T47D (cell line): ENCODE measurements at regions not wholly inside any gene's neighbourhood (a gene's known extent, or its start where the extent isn't known, plus 50 kb on each side); places are given as distances from the start of the nearest gene placed in this dataset.
A peak's percentile ranks its signal among the peaks of the same experiment; 100 is the strongest.
"Not testable (repeated sequence)": the region's sequence is repeated elsewhere in the genome, so short reads cannot be mapped to it uniquely, and the experiment has no call there.

Experiments
- DNase-seq, 2 experiments: peaks; one replicate each; pipeline versions ENCODE4 v3.0.0 to v3.0.0-alpha.2; 2011 to 2012; ENCODE audit warnings: low read depth in 1 of 2, low spot score in 1 of 2
- JUND ChIP-seq: IDR thresholded peaks from 2 replicates; pipeline ENCODE4 v1.6.1; 2012; ENCODE audit warnings: low read depth
- in situ Hi-C: cut with HindIII; loops from 2 replicates; pipeline ENCODE4 v1.10.0; 2016; ENCODE audit warnings: low sequenced_read_pairs, low pct_unique_long_range_greater_than_20kb

DNA sequence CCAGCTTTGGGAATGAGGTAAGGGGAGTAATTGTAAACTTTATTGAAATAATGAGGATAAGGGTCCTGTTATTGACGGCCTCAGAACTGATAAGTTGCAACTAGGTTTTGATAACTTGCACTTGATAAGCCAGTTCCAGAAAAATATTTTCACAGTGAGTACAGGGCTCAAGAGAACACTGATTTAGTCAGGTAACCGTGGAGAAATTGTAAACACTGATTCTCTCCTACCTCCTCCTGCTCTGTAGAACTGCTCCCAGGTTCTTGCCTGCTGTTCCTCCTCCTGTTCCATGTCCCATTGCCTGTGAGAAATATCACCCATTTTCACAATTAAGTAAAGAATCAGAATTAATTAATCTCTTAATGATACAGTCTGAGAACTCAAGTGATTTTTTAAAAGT is 55.0 kb upstream of the CXXC4 start:
- no peak for DNase-seq
- TF ChIP-seq JUND, result no peak
- in situ Hi-C loops, result no loop called here

DNA sequence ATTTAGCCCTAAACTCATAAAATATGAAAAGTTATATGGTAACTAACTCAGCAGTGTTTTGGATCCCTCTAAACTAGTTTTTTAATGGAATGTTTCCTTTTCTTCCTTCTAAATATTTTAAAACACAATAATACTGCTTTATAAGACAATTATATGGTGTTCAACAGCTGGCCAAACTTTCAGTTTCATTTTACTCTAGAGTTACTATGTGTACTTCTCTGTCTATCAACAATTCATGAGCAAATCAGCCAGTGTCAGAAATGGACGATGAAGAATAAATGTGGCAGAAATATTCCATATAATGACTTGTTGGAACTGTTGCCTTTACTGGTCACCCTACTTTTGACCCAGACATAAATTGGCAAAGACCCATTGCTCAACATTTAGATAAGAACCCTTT is 64.8 kb upstream of the CXXC4 start:
- no peak for DNase-seq
- no peak for TF ChIP-seq JUND
- in situ Hi-C loops, result no loop called here

DNA sequence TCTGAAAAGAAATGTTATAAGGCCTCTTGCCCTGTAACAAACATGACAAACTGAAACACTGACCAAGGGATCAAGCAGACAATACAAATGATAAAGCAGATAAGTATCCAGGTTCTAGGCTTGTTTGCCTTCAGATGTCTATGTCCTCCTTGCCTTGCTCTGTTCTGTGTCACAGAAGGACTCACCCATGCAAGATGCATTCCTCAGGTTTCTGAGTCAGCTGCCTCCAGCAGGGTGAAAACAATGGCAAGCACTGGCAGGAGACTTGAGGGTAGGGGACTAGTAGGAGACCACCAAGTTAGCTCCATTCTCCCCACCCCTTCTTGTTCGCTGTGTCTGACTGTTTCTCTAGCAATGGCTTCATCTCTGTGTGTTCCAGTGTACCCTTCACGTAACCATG is 76.6 kb upstream of the CXXC4 start:
- no peak for TF ChIP-seq JUND
- DNase-seq, result peak in 1 of 2 experiments; percentile 31
- in situ Hi-C loops, result no loop called here

DNA sequence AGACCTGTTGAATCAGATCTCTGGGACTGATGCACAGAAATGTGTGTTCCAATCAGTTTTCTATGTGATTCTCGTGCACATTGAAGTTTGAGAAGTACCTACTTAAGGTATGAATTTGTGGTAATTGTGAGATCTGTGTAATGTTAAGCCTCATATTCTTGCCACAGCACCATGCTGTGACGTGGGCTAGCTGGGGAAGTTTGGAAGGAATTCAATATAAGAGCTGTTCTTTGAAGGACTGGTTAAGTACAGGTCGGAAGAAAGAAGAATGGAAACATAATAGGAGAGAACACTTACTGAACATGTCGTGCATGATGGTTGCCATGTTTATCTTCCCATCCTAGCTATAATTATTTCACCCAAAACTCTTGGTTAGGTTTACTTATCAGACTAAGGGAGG is 79.7 kb upstream of the CXXC4 start:
- in situ Hi-C loops, result no loop called here
- DNase-seq, result no peak
- TF ChIP-seq JUND, result no peak

DNA sequence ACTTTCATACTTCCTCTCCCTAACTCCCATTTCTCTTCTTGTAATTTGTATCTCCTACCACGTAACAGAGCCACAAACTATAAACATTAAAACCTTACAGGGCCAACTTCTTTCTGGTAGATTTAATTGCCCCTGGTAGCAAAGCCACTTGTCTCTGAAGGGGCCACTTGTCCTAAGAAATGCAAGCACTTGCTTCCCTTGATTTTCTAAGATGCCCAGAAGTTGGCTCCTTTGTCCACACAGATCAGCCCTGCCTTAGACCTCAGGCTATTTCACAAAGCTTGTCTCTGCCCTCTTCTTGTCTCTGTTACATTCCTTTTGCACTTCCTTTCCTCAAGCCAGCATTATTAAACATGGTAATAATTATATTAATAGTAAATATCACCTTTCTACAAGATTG is 80.6 kb upstream of the CXXC4 start:
- in situ Hi-C loops, result no loop called here
- DNase-seq, result no peak
- TF ChIP-seq JUND, result no peak

DNA sequence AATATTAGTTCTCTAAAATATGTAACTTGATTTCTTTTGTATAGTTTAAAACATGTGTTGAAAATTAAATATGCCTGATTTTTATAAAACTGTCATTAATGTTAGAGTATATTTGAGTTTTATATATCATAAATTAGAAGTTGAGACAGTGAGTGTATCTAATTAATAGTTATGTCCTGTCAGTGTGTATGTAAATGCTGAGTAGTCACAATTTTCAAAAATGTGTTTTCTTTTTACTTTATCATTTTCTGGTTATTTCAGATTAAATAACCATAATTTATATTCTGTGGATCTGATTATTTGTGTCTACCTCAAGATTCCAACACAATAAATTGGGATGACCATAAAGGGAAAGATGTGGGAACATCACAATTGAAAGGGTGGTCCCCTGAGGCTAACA is 82.7 kb upstream of the CXXC4 start:
- TF ChIP-seq JUND, result no peak
- in situ Hi-C loops, result no loop called here
- no peak for DNase-seq

DNA sequence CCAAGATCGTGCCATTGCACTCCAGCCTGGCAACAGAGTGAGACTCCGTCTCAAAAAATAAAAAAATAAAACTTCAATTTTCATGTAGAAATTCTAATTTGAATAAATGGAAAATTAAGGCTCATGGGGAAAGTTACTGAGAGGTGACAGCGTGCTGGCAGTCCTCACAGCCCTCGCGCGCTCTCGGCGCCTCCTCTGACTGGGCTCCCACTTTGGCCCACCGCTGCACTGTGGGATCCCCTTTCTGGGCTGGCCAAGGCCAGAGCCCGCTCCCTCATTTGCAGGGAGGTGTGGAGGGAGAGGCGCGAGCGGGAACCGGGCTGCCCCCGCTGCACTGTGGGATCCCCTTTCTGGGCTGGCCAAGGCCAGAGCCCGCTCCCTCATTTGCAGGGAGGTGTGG is 86.8 kb upstream of the CXXC4 start:
- in situ Hi-C loops, result not testable (repeated sequence)

DNA sequence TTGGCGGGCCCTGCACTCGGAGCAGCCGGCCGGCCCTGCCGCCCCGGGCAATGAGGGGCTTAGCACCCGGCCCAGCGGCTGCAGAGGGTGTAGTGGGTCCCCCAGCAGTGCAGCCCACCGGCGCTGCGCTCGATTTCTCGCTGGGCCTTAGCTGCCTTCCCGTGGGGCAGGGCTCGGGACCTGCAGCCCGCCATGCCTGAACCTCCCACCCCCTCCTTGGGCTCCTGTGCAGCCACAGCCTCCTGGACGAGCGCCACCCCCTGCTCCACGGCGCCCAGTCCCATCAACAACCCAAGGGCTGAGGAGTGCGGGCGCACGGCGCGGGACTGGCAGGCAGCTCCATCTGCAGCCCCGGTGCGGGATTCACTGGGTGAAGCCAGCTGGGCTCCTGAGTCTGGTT is 87.4 kb upstream of the CXXC4 start:
- in situ Hi-C loops, DNase-seq: not testable (repeated sequence)

More for the DNA sequence above, 86.8 kb upstream of the CXXC4 start:
- DNase-seq, result not testable (repeated sequence)

DNA sequence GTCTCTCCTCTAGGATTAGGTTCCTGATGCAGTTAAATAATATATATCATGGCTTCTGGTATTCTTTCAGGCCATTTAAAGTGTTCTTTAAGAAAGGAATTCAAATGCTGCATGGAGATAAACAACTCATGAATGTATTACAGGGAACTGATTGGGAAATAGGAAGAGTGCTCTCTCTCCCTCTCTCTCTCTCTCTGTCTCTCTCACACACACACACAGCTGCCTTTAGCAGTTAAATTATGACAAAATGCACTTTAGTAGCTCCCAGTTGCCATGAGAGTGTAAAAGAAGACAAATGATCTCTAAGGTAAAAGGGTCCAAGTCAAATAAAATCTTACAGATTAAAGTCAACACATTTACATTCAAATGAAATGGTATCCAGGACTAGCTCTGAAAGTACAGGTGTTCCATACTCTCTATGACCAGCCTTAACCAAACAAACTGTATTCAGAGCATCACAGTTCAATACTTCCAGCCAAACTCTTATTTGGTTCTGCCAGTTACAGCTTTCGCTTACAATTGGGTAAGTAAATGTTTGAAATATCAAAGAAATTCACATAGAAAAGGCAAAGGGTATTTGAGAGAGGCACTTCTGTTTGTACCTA is 94.7 kb upstream of the CXXC4 start:
- TF ChIP-seq JUND, result no peak
- no peak for DNase-seq
- in situ Hi-C loops, result no loop called here

DNA sequence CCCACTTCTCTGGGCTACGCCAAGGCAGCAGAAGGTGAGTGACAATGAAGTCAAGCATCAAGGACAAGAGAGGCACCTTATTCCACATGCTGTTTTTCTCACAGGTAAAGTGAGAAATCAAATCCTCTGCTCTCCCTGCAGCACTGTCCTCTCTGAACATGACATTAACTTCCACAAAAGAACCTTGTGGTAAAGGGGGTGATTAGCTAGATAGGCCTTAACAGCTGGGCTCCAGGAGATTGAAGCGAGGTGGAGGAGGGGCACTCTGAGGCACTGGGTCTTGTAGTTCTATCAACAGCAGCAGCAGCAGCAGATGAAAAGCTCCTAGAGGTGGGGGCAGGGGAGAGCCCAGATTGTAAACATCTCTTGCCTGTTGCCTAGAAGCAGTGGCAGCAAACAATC is 96.8 kb upstream of the CXXC4 start:
- DNase-seq, result no peak
- in situ Hi-C loops, result no loop called here
- TF ChIP-seq JUND, result no peak

DNA sequence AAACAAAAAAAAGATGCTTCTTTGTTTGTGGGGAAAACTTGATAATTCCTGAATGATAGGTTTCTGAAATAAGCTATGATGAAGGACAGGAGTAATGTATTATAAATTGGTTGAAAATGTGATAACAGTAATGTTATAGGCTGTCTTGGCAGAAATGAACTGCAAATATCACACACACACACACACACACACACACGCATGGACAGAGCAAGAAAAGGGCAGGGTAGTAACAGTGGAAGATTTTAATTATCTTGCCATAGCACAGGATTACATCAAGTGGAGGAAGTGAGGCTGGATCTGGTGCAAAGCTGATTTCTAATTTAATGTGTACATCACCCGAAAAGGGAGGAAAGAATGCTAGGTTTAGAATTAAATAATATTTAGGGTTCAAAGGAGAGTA is 97.5 kb upstream of the CXXC4 start:
- DNase-seq, result no peak
- no peak for TF ChIP-seq JUND
- in situ Hi-C loops, result no loop called here

DNA sequence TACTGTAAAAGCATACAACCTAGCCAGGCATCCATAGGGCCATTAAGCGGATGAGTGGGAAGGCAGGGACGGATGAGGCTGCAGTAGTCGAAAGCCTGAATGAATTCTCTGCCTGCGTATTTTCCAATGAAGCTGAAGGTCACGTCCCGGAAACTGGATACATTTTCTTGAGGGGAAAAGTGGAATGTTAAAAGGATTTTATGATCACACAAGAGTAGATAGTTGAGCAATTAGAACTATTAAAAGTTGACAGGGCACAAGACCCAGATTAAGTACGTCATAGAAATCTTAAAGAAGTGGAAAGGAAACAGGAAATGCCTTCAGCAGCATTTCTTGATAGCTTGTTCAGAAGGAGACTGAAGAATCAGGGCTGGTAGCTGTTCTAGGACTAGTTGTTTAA is 98.3 kb upstream of the CXXC4 start:
- TF ChIP-seq JUND, result no peak
- in situ Hi-C loops, result no loop called here
- DNase-seq, result no peak

DNA sequence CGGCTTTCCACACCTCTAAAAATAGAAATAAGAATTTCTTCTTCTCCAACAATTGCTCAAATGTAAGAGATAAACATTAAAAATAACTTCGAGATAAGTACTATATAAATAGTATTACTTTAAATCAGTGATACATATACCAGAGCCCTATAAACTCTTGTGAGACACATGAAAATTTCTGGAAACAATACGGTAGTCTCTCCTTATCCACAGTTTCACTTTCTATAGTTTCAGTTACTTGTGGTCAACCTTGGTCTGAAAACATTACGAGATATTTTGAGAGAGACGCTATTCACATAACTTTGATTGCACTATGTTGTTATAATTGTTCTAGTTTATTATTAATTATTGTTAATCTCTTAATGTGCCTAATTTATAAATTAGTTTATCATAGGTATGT is 101.5 kb upstream of the CXXC4 start:
- in situ Hi-C loops, result no loop called here
- DNase-seq, result no peak
- no peak for TF ChIP-seq JUND

DNA sequence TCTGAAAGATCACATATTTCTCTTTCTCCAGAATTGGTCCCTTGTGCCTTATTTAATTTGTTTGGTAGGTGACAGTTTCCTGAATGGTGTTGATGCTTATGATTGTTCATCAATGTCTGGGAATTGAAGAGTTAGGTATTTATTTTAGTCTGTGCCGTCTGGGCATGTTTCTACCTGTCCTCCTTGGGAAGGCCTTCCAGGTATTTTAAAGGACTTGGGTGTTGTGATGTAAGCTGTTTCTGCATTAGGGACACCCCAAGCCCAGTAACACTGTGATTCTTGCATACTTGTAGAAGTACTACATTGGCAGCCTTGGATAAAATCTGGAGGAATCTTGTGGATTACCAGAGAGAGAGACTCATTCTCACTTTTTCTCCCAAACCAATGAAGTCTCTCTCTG is 120.8 kb upstream of the CXXC4 start:
- TF ChIP-seq JUND, result no peak
- DNase-seq, result no peak
- in situ Hi-C loops, result no loop called here
